OCI-LY1 (cell line): ENCODE measurements at regions not wholly inside any gene's neighbourhood (a gene's known extent, or its start where the extent isn't known, plus 50 kb on each side); places are given as distances from the start of the nearest gene placed in this dataset.

Experiments
- CTCF ChIP-seq: fragments of 200-600 bp; sonication (generic), shearing (Covaris generic); IDR thresholded peaks from 2 replicates; pipeline ENCODE4 v1.5.1; 2017; ENCODE audit warnings: mild to moderate bottlenecking, antibody characterized with exemption, low read length, moderate library complexity, mixed read lengths
- EZH2 ChIP-seq: fragments of 200-600 bp; sonication (generic), shearing (Covaris generic); IDR thresholded peaks from 2 replicates; pipeline ENCODE4 v1.8.0; 2017; ENCODE audit warnings: borderline replicate concordance, mixed run types, mild to moderate bottlenecking, antibody characterized with exemption, low read length, moderate library complexity, mixed read lengths

DNA sequence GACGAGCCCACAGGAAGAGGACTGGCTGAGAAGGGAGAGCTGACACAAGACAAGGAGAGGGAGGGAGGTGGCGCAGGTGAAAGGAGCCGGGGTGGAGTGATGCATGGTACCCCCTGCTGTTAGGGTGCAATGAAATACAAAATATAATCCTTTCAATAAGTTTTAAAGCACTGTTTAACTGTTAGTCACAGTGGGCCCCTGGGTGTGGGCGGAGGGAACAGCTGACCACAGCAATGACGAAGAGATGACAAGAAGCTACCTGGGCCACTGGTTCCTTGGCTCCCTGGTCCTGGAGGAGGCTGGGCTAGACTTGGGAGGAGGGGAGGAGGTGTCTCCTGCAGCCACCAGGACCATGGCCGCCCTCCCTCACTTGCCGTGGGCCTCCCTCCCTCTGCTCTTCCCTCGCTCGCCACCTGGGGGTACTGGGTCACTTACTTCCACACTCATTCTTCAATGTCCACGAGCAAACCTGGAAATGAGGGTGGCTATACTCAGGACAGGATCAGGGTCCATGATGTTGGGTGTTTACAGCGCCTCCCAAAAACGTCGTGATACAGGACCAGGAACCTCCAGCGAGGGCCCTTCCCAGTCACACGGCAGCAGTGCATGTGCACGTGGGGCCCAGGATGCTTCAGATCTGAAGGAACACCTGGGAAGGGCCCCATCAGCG is 196.1 kb downstream of the ANKRD30B start:
- TF ChIP-seq CTCF (no peak), EZH2 (no peak)
